IMR-90 (cell line): ENCODE measurements at regions not wholly inside any gene's neighbourhood (a gene's known extent, or its start where the extent isn't known, plus 50 kb on each side); places are given as distances from the start of the nearest gene placed in this dataset.

Experiments used
- ATAC-seq: fragments of 200-7000 bp; cut with Tn5 transposase; 2 replicates; pipeline ENCODE4 v1.9.1; 2020; ENCODE audit warnings: low read depth, mild to moderate bottlenecking, moderate library complexity
- BruUV-seq: library from RNA; stranded (reverse); fragments of 400-500 nt; replicated peaks from 2 replicates; lab custom pipeline; 2021; lab: Mats Ljungman, UMichigan
- CTCF ChIA-PET: fragments of 300-600 bp; formaldehyde crosslinking; extraction: SDS; loops from one replicate; lab custom pipeline; 2021; ENCODE audit warnings: antibody characterized with exemption; lab: Yijun Ruan, JAX
- POLR2A ChIA-PET: fragments of 300-600 bp; sonication (Branson Sonifier 250); formaldehyde crosslinking; loops from one replicate; lab custom pipeline; 2022; ENCODE audit warnings: antibody characterized with exemption; ENCODE audit not compliant: unreplicated experiment; lab: Charles Lee
- DNase-seq: peaks from one replicate; pipeline ENCODE4 v3.0.0; 2013
- H2AFZ ChIP-seq: replicated peaks from 2 replicates; pipeline ENCODE3; 2013; ENCODE audit warnings: low read length, mild to moderate bottlenecking; ENCODE audit not compliant: poor library complexity
- H2AK5ac ChIP-seq: 2 replicates; pipeline ENCODE4 v1.6.1; 2013; ENCODE audit warnings: low read depth, low read length, inconsistent platforms
- H2AK9ac ChIP-seq: replicated peaks from 2 replicates; pipeline ENCODE3; 2013; ENCODE audit warnings: mild to moderate bottlenecking, low read depth, low read length, moderate library complexity; ENCODE audit not compliant: poor library complexity
- H2BK120ac ChIP-seq: 2 replicates; pipeline ENCODE4 v1.6.1; 2013; ENCODE audit warnings: low read depth, low read length, inconsistent platforms
- H2BK15ac ChIP-seq: 3 replicates; pipeline ENCODE4 v1.6.1; 2013; ENCODE audit warnings: low read depth, low read length, inconsistent platforms
- H2BK20ac ChIP-seq: 2 replicates; pipeline ENCODE4 v1.6.1; 2013; ENCODE audit warnings: low read depth, mild to moderate bottlenecking, inconsistent platforms, low read length, moderate library complexity
- H2BK5ac ChIP-seq: 2 replicates; pipeline ENCODE4 v1.6.1; 2013; ENCODE audit warnings: mild to moderate bottlenecking, low read depth, low read length, inconsistent platforms; ENCODE audit not compliant: poor library complexity, severe bottlenecking
- H3K14ac ChIP-seq: replicated peaks from 2 replicates; pipeline ENCODE4 v1.6.1; 2013; ENCODE audit warnings: low read depth, low read length, inconsistent platforms
- H3K18ac ChIP-seq: 2 replicates; pipeline ENCODE4 v1.6.1; 2013; ENCODE audit warnings: low read depth, low read length, control low read depth
- H3K23ac ChIP-seq: 2 replicates; pipeline ENCODE4 v1.6.1; 2013; ENCODE audit warnings: low read depth, low read length, inconsistent platforms
- H3K27ac ChIP-seq: 2 replicates; pipeline ENCODE4 v1.5.1; 2013; ENCODE audit warnings: mild to moderate bottlenecking, control low read depth, low read length; ENCODE audit not compliant: insufficient read depth
- H3K27me3 ChIP-seq: 2 replicates; pipeline ENCODE4 v1.6.1; 2013; ENCODE audit warnings: low read length; ENCODE audit not compliant: control insufficient read depth, insufficient read depth
- H3K36me3 ChIP-seq: 2 replicates; pipeline ENCODE4 v1.6.1; 2013; ENCODE audit warnings: low read length, mixed read lengths; ENCODE audit not compliant: control insufficient read depth, insufficient read depth
- H3K4ac ChIP-seq: 2 replicates; pipeline ENCODE4 v1.6.1; 2013; ENCODE audit warnings: low read depth, low read length, inconsistent platforms
- H3K4me1 ChIP-seq: 2 replicates; pipeline ENCODE4 v1.6.1; 2013; ENCODE audit warnings: low read length, mixed read lengths; ENCODE audit not compliant: control insufficient read depth, insufficient read depth
- H3K4me2 ChIP-seq: 2 replicates; pipeline ENCODE4 v1.6.1; 2013; ENCODE audit warnings: low read depth, mild to moderate bottlenecking, control low read depth, low read length, moderate library complexity
- H3K4me3 ChIP-seq: 2 replicates; pipeline ENCODE4 v1.5.1; 2013; ENCODE audit warnings: low read depth, mild to moderate bottlenecking, control low read depth, low read length, moderate library complexity; ENCODE audit not compliant: insufficient read depth
- H3K56ac ChIP-seq: 2 replicates; pipeline ENCODE4 v1.6.1; 2013; ENCODE audit warnings: low read length, inconsistent platforms; ENCODE audit not compliant: insufficient read depth; ENCODE audit errors: extremely low read depth
- H3K79me1 ChIP-seq, 2 experiments: 2 replicates each; pipeline ENCODE4 v1.6.1; 2013; ENCODE audit warnings: low read length in 2 of 2, inconsistent platforms in 1 of 2, low read depth in 1 of 2
- H3K9ac ChIP-seq: 2 replicates; pipeline ENCODE4 v1.6.1; 2013; ENCODE audit warnings: low read depth, low read length, control low read depth
- H3K9me1 ChIP-seq: 2 replicates; pipeline ENCODE4 v1.6.1; 2013; ENCODE audit warnings: low read length, inconsistent platforms; ENCODE audit not compliant: insufficient read depth
- H3K9me3 ChIP-seq: 2 replicates; pipeline ENCODE4 v1.6.1; 2013; ENCODE audit warnings: low read length; ENCODE audit not compliant: control insufficient read depth, insufficient read depth
- H4K20me1 ChIP-seq: 2 replicates; pipeline ENCODE4 v1.6.1; 2013; ENCODE audit warnings: low read length, inconsistent platforms; ENCODE audit not compliant: insufficient read depth
- H4K5ac ChIP-seq: 2 replicates; pipeline ENCODE4 v1.6.1; 2013; ENCODE audit warnings: mild to moderate bottlenecking, low read depth, low read length, control low read depth
- H4K8ac ChIP-seq, 2 experiments: 2 replicates each; pipeline ENCODE4 v1.6.1; 2013; ENCODE audit warnings: low read depth in 2 of 2, low read length in 2 of 2, control low read depth in 1 of 2, inconsistent platforms in 1 of 2
- H4K91ac ChIP-seq: 2 replicates; pipeline ENCODE4 v1.6.1; 2013; ENCODE audit warnings: low read depth, low read length, inconsistent platforms; ENCODE audit not compliant: insufficient read depth
- BHLHE40 ChIP-seq: fragments of 150-350 bp; IDR thresholded peaks from 2 replicates; pipeline ENCODE4 v1.6.1; 2016; ENCODE audit warnings: mild to moderate bottlenecking, low read depth, low read length
- CEBPB ChIP-seq: IDR thresholded peaks from 2 replicates; pipeline ENCODE4 v1.6.1; 2012; ENCODE audit warnings: low read depth, low read length, improper control_type of control experiment
- CHD1 ChIP-seq: IDR thresholded peaks from 2 replicates; pipeline ENCODE4 v1.6.1; 2012; ENCODE audit warnings: low read depth, low read length, improper control_type of control experiment
- CTCF ChIP-seq: conservative IDR thresholded peaks from 2 replicates; pipeline ENCODE4 v1.5.1; 2012; ENCODE audit warnings: mild to moderate bottlenecking, low read depth, low read length, improper control_type of control experiment
- ELK1 ChIP-seq: fragments of 150-350 bp; IDR thresholded peaks from 2 replicates; pipeline ENCODE4 v1.6.1; 2016; ENCODE audit warnings: low read depth, mild to moderate bottlenecking, low read length, moderate library complexity, borderline replicate concordance
- FOS ChIP-seq: fragments of 150-350 bp; IDR thresholded peaks from 2 replicates; pipeline ENCODE4 v1.6.1; 2016; ENCODE audit warnings: low read depth, low read length
- MAFK ChIP-seq: IDR thresholded peaks from 2 replicates; pipeline ENCODE4 v1.6.1; 2012; ENCODE audit warnings: low read depth, low read length, improper control_type of control experiment
- MAZ ChIP-seq: IDR thresholded peaks from 2 replicates; pipeline ENCODE4 v1.6.1; 2012; ENCODE audit warnings: low read depth, mild to moderate bottlenecking, low read length, improper control_type of control experiment, moderate library complexity, borderline replicate concordance
- MXI1 ChIP-seq: IDR thresholded peaks from 2 replicates; pipeline ENCODE4 v1.6.1; 2012; ENCODE audit warnings: low read depth, mild to moderate bottlenecking, low read length, moderate library complexity, borderline replicate concordance
- NFE2L2 ChIP-seq: fragments of 150-350 bp; IDR thresholded peaks from 2 replicates; pipeline ENCODE4 v1.6.1; 2016; ENCODE audit warnings: low read depth, mild to moderate bottlenecking, low read length
- POLR2A ChIP-seq: IDR thresholded peaks from 2 replicates; pipeline ENCODE4 v1.6.1; 2012; ENCODE audit warnings: mild to moderate bottlenecking, low read depth, low read length
- RAD21 ChIP-seq: IDR thresholded peaks from 2 replicates; pipeline ENCODE4 v1.6.1; 2012; ENCODE audit warnings: low read length, improper control_type of control experiment
- RCOR1 ChIP-seq: IDR thresholded peaks from 2 replicates; pipeline ENCODE4 v1.6.1; 2012; ENCODE audit warnings: mild to moderate bottlenecking, low read length, improper control_type of control experiment; ENCODE audit not compliant: insufficient replicate concordance
- RFX5 ChIP-seq: IDR thresholded peaks from 2 replicates; pipeline ENCODE4 v1.8.0; 2012; ENCODE audit warnings: low read depth, mild to moderate bottlenecking, low read length, moderate library complexity
- SMC3 ChIP-seq: fragments of 150-350 bp; IDR thresholded peaks from 2 replicates; pipeline ENCODE4 v1.6.1; 2016; ENCODE audit warnings: low read depth, mild to moderate bottlenecking, antibody characterized with exemption, low read length, moderate library complexity
- WGBS, 2 experiments: methylation state at CpG; one replicate each; pipeline versions ENCODE4 v1.1.5 to v1.1.7; 2013; ENCODE audit warnings: missing lambda C conversion rate in 2 of 2; ENCODE audit not compliant: insufficient read length in 1 of 2; ENCODE audit errors: extremely low coverage in 2 of 2; 5-methylcytosine and 5-hydroxymethylcytosine counted together
- dilution Hi-C: fragments of 300-500 bp; cut with HindIII; formaldehyde crosslinking; loops from one replicate; pipeline ENCODE4 v1.14.3; 2018; ENCODE audit warnings: low sequenced_read_pairs; ENCODE audit not compliant: unreplicated experiment
- in situ Hi-C: fragments of 300-500 bp; cut with MboI; formaldehyde crosslinking; loops from 3 replicates; pipeline ENCODE4 v1.14.3; 2019; ENCODE audit warnings: low sequenced_read_pairs, inconsistent platforms, mixed read lengths
- intact Hi-C: fragments of 100-400 bp; cut with micrococcal nuclease; formaldehyde crosslinking; loops from 2 replicates; pipeline ENCODE4 v1.10.0; 2022
- TF ChIP-seq, protein P1 (sequence below): fragments of 150-350 bp; IDR thresholded peaks from 2 replicates; pipeline ENCODE4 v1.6.1; 2017; ENCODE audit warnings: mild to moderate bottlenecking, antibody characterized with exemption, low read length, low read depth

GRCh38 chr16:10266809-10267208, 84.6 kb upstream of the GRIN2A start:
- no peaks in the 10 kb centered on the region for H3K4me1 ChIP-seq
- H3K4me2 ChIP-seq, result no peak overlapping the region
- H3K27me3 ChIP-seq, result no peaks in the 10 kb centered on the region
- no peaks in the 10 kb centered on the region for H3K36me3 ChIP-seq
- no TSS peak for BruUV-seq
- in situ Hi-C loops (loop anchor here (25.0 kb wide), 1 partner anchor 645 kb away; no protein-coding TSS in a partner anchor), intact Hi-C loops (no loop called here), dilution Hi-C loops (no loop called here)
- no peak for ATAC-seq
- TF ChIP-seq RCOR1 (no peak), POLR2A (no peak), BHLHE40 (no peak), ELK1 (no peak), MXI1 (no peak), RFX5 (no peak), NFE2L2 (no peak), CTCF (no peak), MAFK (no peak), RAD21 (no peak), FOS (no peak), SMC3 (no peak), CEBPB (no peak), MAZ (no peak), CHD1 (no peak)
- TF ChIP-seq, protein P1, sequence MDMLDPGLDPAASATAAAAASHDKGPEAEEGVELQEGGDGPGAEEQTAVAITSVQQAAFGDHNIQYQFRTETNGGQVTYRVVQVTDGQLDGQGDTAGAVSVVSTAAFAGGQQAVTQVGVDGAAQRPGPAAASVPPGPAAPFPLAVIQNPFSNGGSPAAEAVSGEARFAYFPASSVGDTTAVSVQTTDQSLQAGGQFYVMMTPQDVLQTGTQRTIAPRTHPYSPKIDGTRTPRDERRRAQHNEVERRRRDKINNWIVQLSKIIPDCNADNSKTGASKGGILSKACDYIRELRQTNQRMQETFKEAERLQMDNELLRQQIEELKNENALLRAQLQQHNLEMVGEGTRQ, result no peak
- H2AK5ac ChIP-seq, result no peak overlapping the region
- H4K20me1 ChIP-seq, result no peaks in the 10 kb centered on the region
- H2BK120ac ChIP-seq, result no peak overlapping the region
- H2AK9ac ChIP-seq, result no peak overlapping the region
- H3K14ac ChIP-seq, result no peak overlapping the region
- H2AFZ ChIP-seq, result no peak overlapping the region
- no peaks in the 10 kb centered on the region for H3K79me1 ChIP-seq
- H3K9ac ChIP-seq, result no peak overlapping the region
- no peak overlapping the region for H3K18ac ChIP-seq
- H3K23ac ChIP-seq, result no peak overlapping the region
- no peak overlapping the region for H4K91ac ChIP-seq
- no CpG with 5 or more reads among the region's 5 CpGs for WGBS, 2 experiments
- no peak overlapping the region for H3K56ac ChIP-seq
- no peak overlapping the region for H3K27ac ChIP-seq
- H4K8ac ChIP-seq, result no peak overlapping the region
- ChIA-PET POLR2A (no interaction called here), CTCF (no interaction called here)
- no peak overlapping the region for H2BK15ac ChIP-seq
- DNase-seq, result no peak
- H2BK5ac ChIP-seq, result no peak overlapping the region
- H3K4me3 ChIP-seq, result no peak overlapping the region
- no peak overlapping the region for H2BK20ac ChIP-seq
- H3K4ac ChIP-seq, result no peak overlapping the region
- H3K9me1 ChIP-seq, result no peaks in the 10 kb centered on the region
- no peak overlapping the region for H4K5ac ChIP-seq
- peaks cover 2% of the 10 kb centered on the region; the same call in 1 of the 2 replicates for H3K9me3 ChIP-seq
